ENCODE measurements at regions not wholly inside any gene's neighbourhood (a gene's known extent, or its start where the extent isn't known, plus 50 kb on each side); places are given as distances from the start of the nearest gene placed in this dataset.

DNA sequence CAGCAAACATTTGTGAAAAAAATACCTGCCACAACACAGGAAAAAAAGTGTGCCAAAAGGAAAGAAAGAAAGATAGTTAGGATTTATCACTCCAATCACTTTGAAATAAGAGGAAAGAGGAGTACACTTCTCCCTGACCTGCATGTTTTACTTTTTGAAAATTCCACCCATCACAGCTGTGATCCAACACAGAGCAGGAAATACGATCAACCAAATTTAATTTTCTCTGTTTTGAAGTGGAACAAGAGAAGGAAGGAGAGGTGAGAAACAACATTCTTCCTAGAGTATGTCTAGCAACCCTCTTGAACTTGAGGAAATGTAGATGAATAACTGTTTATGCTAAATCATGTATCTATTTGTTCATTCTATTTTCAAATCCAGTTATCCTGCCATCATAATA is 284.7 kb upstream of the SYT1 start:
- Histone ChIP-seq H3K4me3 (no peak overlapping the region), H3K4me1 (no peaks in the 10 kb centered on the region), H3K9me3 (peaks cover 0 to 13% of the 10 kb centered on the region in 2 donors), H3K27ac (no peak overlapping the region), H3K36me3 (no peaks in the 10 kb centered on the region), H3K27me3 (no peaks in the 10 kb centered on the region)
- TF ChIP-seq, protein P1, sequence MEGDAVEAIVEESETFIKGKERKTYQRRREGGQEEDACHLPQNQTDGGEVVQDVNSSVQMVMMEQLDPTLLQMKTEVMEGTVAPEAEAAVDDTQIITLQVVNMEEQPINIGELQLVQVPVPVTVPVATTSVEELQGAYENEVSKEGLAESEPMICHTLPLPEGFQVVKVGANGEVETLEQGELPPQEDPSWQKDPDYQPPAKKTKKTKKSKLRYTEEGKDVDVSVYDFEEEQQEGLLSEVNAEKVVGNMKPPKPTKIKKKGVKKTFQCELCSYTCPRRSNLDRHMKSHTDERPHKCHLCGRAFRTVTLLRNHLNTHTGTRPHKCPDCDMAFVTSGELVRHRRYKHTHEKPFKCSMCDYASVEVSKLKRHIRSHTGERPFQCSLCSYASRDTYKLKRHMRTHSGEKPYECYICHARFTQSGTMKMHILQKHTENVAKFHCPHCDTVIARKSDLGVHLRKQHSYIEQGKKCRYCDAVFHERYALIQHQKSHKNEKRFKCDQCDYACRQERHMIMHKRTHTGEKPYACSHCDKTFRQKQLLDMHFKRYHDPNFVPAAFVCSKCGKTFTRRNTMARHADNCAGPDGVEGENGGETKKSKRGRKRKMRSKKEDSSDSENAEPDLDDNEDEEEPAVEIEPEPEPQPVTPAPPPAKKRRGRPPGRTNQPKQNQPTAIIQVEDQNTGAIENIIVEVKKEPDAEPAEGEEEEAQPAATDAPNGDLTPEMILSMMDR (IDR thresholded peaks at IDR 0.05): no peak
- ATAC-seq (no peak), DNase-seq (no peak)
- intact Hi-C loops (cut with DNase I): no loop called here

DNA sequence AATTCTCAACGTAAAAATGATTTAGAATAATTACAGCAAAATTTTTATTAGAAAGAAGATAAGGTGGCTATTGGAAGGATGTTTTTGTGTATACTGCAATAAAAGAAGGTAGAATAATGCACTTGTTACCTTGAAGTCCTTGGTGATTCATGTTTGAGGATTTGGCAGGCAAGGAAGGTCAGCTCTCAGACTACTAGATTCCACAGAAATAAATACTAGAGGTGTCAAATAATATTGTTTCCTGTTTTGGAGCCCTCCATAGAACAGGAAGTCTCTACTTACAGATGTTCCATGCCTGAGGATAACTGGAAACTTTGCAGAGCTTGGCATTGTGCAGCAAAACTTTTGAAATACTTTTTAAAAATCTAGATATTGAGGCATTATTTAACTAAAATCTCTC is 284.3 kb upstream of the SYT1 start:
- ATAC-seq (no peak), DNase-seq (no peak)
- no peaks in the 10 kb centered on the region for H3K4me1 ChIP-seq
- intact Hi-C loops (cut with DNase I): no loop called here
- TF ChIP-seq, protein P1 (IDR thresholded peaks at IDR 0.05): no peak
- no peak overlapping the region for H3K4me3 ChIP-seq
- no peaks in the 10 kb centered on the region for H3K36me3 ChIP-seq
- no peaks in the 10 kb centered on the region for H3K27me3 ChIP-seq
- no peak overlapping the region for H3K27ac ChIP-seq
- H3K9me3 ChIP-seq: peaks cover 0 to 17% of the 10 kb centered on the region in 2 donors

DNA sequence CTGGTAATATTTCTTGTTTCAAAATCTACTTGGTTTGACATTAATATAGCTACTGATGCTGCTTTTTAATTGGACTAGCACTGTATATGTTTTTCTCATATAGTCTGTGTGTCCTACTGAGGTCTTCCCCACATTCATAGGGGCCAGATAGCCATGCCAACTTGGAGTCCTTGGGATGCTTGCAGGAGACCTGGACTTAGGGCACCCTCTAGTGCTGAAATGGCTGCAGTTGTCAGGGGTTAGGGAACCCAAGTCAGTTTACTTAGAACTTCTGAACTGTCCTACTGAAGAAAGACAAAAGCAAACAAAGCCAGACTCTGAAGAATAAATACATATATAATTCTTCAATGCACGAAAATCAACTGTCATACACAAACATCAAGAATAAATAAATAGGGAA is 279.9 kb upstream of the SYT1 start:
- H3K36me3 ChIP-seq: no peaks in the 10 kb centered on the region
- H3K4me1 ChIP-seq: no peaks in the 10 kb centered on the region
- no peak for ATAC-seq
- no peak for DNase-seq
- intact Hi-C loops (cut with DNase I): no loop called here
- TF ChIP-seq, protein P1 (IDR thresholded peaks at IDR 0.05): no peak
- no peak overlapping the region for H3K4me3 ChIP-seq
- H3K27ac ChIP-seq: no peak overlapping the region
- H3K9me3 ChIP-seq: peaks cover 0 to 30% of the 10 kb centered on the region in 2 donors
- no peaks in the 10 kb centered on the region for H3K27me3 ChIP-seq

DNA sequence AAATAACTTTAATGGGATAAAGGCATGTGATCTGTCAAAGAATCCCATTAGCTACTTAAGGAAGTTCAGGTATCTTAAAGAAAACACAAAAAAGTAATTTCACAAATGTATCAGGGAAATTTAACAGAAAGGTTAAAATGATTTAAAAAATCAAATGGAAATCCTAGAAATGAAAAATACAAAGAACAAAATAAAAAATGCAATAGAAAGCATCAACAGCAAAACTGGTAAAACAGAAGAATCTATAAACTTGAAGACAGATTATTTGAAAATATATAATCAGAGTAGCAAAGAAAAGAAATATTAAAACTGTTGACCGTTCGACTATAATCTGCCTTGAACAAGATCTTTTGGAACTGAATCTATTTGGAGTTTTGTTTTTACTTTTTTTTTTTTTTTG is 279.4 kb upstream of the SYT1 start:
- DNase-seq (no peak), ATAC-seq (no peak)
- H3K36me3 ChIP-seq: no peaks in the 10 kb centered on the region
- H3K9me3 ChIP-seq: peaks cover 0 to 30% of the 10 kb centered on the region in 2 donors
- no peaks in the 10 kb centered on the region for H3K27me3 ChIP-seq
- no peak overlapping the region for H3K4me3 ChIP-seq
- H3K4me1 ChIP-seq: no peaks in the 10 kb centered on the region
- intact Hi-C loops (cut with DNase I): no loop called here
- TF ChIP-seq, protein P1 (IDR thresholded peaks at IDR 0.05): no peak
- no peak overlapping the region for H3K27ac ChIP-seq

DNA sequence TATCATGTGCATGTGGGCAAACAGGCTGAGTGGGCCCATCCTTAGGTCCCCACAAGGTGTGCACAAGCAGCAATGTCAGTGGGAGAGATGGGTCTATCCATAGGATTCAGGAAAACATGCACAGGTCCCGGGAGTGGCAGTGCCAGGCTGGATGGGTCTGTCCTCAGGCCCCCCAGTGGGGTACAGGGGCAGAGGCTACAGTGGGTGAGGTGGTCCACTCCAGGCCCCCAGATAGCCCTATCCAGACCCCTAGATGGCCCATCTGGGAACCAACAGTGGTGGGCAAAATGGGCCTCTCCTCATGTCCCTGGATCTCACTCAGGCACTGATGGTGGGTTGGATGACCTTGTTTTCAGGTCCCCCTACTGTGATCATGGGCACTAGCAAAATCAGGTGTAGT is 277.8 kb upstream of the SYT1 start:
- H3K4me1 ChIP-seq: no peaks in the 10 kb centered on the region
- H3K9me3 ChIP-seq: peaks cover 0 to 30% of the 10 kb centered on the region in 2 donors
- intact Hi-C loops (cut with DNase I): no loop called here
- H3K27me3 ChIP-seq: no peaks in the 10 kb centered on the region
- no peaks in the 10 kb centered on the region for H3K36me3 ChIP-seq
- DNase-seq (peak in 1 of 4 donors; percentile 24), ATAC-seq (no peak)
- H3K27ac ChIP-seq: no peak overlapping the region
- H3K4me3 ChIP-seq: no peak overlapping the region
- TF ChIP-seq, protein P1 (IDR thresholded peaks at IDR 0.05): no peak

Measured in left lung (tissue), 4 donors.